Lower lobe of right lung (tissue), 2 donors: ENCODE measurements at regions not wholly inside any gene's neighbourhood (a gene's known extent, or its start where the extent isn't known, plus 50 kb on each side); places are given as distances from the start of the nearest gene placed in this dataset.

ENCODE experiments used
- ATAC-seq, 2 donors: fragments of 200-7000 bp; cut with Tn5 transposase; one replicate each; pipeline ENCODE4 v1.9.1; 2020 to 2022; ENCODE audit warnings: mild to moderate bottlenecking in 2 of 2, moderate library complexity in 2 of 2
- DNase-seq: peaks from one replicate; pipeline ENCODE4 v3.0.0-alpha.2; 2020
- H3K27ac ChIP-seq: fragments of 200-600 bp; one replicate; pipeline ENCODE4 v1.8.0; 2022
- H3K27me3 ChIP-seq: fragments of 200-600 bp; one replicate; pipeline ENCODE4 v1.8.0; 2022; ENCODE audit warnings: low read depth
- H3K36me3 ChIP-seq: fragments of 200-600 bp; one replicate; pipeline ENCODE4 v1.8.0; 2022; ENCODE audit warnings: mild to moderate bottlenecking
- H3K4me1 ChIP-seq: fragments of 200-600 bp; one replicate; pipeline ENCODE4 v1.8.0; 2022
- H3K4me3 ChIP-seq: fragments of 200-600 bp; one replicate; pipeline ENCODE4 v1.8.0; 2022; ENCODE audit warnings: mild to moderate bottlenecking
- H3K9me3 ChIP-seq: fragments of 200-600 bp; one replicate; pipeline ENCODE4 v1.8.0; 2022
- intact Hi-C: fragments of 100-400 bp; cut with DNase I; formaldehyde crosslinking; loops from one replicate; pipeline ENCODE4 v1.11.0; 2022
- TF ChIP-seq, protein P1 (sequence below): fragments of 200-600 bp; IDR thresholded peaks from one replicate; pipeline ENCODE4 v1.8.0; 2022; ENCODE audit warnings: antibody characterized with exemption, mild to moderate bottlenecking
- donor health status: DM: no; HTN: yes; CAD: no; lungs with severe emphysema.

DNA sequence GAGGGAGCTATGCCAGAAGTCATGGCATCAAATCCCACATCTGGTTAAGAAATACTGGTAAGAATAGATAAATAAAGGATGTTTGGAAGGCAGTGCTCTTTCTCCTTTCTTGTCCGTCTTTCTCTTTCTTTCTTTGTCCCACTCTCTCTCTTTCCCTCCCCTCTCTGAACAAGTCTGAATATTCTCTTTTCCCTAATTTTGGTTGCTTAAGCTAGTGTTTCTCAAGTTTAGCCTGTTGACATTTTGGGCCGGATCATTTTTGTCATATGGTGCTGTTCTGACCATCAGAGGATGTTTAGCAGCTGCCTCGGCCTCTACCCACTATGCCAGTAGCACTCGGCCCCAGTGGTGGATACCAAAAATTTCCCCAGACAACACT, 405.3 kb upstream of the C2CD4B start:
- Histone ChIP-seq H3K36me3 (no peaks in the 10 kb centered on the region), H3K27me3 (no peaks in the 10 kb centered on the region), H3K27ac (no peak overlapping the region), H3K9me3 (no peaks in the 10 kb centered on the region), H3K4me3 (no peak overlapping the region), H3K4me1 (peaks cover 12% of the 10 kb centered on the region)
- ATAC-seq (peak in 1 of 2 donors; percentile 24), DNase-seq (no peak)
- TF ChIP-seq, protein P1, sequence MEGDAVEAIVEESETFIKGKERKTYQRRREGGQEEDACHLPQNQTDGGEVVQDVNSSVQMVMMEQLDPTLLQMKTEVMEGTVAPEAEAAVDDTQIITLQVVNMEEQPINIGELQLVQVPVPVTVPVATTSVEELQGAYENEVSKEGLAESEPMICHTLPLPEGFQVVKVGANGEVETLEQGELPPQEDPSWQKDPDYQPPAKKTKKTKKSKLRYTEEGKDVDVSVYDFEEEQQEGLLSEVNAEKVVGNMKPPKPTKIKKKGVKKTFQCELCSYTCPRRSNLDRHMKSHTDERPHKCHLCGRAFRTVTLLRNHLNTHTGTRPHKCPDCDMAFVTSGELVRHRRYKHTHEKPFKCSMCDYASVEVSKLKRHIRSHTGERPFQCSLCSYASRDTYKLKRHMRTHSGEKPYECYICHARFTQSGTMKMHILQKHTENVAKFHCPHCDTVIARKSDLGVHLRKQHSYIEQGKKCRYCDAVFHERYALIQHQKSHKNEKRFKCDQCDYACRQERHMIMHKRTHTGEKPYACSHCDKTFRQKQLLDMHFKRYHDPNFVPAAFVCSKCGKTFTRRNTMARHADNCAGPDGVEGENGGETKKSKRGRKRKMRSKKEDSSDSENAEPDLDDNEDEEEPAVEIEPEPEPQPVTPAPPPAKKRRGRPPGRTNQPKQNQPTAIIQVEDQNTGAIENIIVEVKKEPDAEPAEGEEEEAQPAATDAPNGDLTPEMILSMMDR, result no peak
- intact Hi-C loops, result no loop called here

DNA sequence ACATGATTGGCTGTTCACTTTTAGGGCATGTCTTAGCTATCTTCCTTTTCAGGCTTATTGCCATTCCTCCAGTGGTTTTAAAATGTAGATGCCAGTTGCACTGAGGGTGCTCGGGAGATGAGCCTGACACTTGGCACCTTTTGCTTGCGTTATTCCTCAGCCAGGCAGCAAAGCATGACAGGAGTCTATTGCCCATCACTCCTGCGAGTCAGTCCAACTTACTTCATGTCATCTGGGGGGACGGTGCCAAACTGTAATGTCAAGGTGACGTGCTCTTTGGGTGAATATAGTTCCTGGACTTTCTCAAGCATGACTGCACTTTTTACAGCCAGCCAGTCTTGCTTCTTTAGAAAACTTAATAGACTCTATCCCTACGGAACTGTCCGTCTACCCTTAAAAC, 406.0 kb upstream of the C2CD4B start:
- H3K4me3 ChIP-seq, result no peak overlapping the region
- intact Hi-C loops, result no loop called here
- ATAC-seq (no peak), DNase-seq (no peak)
- no peaks in the 10 kb centered on the region for H3K27me3 ChIP-seq
- H3K27ac ChIP-seq, result no peak overlapping the region
- peaks cover 12% of the 10 kb centered on the region for H3K4me1 ChIP-seq
- no peaks in the 10 kb centered on the region for H3K36me3 ChIP-seq
- no peaks in the 10 kb centered on the region for H3K9me3 ChIP-seq
- TF ChIP-seq, protein P1, result no peak

DNA sequence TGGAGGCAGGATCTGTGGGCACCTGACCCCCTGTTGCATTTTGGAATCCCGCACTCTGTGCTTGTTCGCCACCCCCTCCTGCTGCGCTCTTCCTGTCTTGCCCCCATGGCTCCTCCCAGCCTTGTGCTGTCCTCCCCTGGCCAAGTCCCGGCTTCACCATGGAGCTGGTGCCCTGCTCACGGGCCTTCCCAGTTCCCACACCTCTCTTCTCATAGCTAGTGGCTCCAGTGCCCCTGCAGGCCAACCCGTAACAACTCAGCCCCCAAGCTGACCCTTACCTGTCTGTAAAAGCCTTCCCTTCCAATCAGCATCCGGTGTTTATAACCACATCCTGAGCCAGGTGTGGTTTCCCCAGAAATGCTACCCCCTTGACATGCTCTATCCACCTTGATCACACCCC, 407.7 kb upstream of the C2CD4B start:
- H3K27me3 ChIP-seq, result no peaks in the 10 kb centered on the region

DNA sequence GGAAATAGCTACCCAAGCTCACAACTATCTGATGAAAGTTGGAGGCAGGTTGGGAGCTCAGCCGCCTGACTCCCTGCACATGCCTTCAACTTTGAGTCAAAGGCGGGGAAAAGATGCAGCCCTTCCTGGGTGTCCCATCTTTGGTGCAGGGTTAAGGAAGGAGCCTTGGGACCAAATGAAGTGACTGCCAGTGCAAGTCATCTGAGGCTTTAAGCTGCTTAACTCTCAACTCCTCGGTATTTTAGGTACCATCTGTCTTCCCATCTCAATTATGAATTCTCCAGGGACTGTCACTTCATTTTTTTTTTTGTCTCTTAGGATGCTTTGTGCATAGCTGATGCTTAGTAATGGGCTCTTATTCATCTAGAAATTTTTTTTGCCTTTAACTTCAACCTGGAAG, 408.8 kb upstream of the C2CD4B start:
- TF ChIP-seq, protein P1, result no peak
- no peaks in the 10 kb centered on the region for H3K36me3 ChIP-seq
- peaks cover 12% of the 10 kb centered on the region for H3K4me1 ChIP-seq
- H3K4me3 ChIP-seq, result no peak overlapping the region
- H3K27me3 ChIP-seq, result no peaks in the 10 kb centered on the region
- no peak for ATAC-seq
- no peak overlapping the region for H3K27ac ChIP-seq
- H3K9me3 ChIP-seq, result no peaks in the 10 kb centered on the region
- DNase-seq, result no peak
- intact Hi-C loops, result no loop called here

More for the DNA sequence above, 407.7 kb upstream of the C2CD4B start:
- Histone ChIP-seq H3K4me1 (peaks cover 12% of the 10 kb centered on the region), H3K4me3 (no peak overlapping the region), H3K27ac (no peak overlapping the region), H3K9me3 (no peaks in the 10 kb centered on the region), H3K36me3 (no peaks in the 10 kb centered on the region)
- intact Hi-C loops, result no loop called here
- DNase-seq (no peak), ATAC-seq (no peak)
- TF ChIP-seq, protein P1, result no peak

DNA sequence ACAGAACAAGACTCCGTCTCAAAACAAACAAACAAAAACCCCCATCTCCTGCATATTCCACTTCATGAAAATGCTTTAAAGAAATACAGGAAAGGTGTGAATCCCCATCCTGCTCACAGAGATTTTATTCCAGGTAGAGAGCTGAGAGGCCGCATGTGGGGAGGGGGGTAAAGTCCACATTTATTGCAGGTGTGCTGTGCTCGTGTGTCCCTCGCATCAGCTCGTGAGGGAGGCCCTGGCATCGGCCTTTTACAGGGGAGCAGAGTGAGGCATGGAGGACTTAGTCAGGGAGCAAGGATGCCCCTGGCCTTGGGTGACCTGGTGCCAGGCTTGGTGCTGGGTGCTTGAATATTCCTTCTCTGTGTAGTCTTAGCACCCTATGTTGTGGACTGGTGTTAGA, 413.5 kb upstream of the C2CD4B start:
- Histone ChIP-seq H3K27me3 (no peaks in the 10 kb centered on the region), H3K27ac (no peak overlapping the region), H3K36me3 (no peaks in the 10 kb centered on the region), H3K4me3 (no peak overlapping the region), H3K4me1 (no peaks in the 10 kb centered on the region), H3K9me3 (no peaks in the 10 kb centered on the region)
- ATAC-seq, result no peak
- intact Hi-C loops, result no loop called here
- TF ChIP-seq, protein P1, result no peak
- no peak for DNase-seq

DNA sequence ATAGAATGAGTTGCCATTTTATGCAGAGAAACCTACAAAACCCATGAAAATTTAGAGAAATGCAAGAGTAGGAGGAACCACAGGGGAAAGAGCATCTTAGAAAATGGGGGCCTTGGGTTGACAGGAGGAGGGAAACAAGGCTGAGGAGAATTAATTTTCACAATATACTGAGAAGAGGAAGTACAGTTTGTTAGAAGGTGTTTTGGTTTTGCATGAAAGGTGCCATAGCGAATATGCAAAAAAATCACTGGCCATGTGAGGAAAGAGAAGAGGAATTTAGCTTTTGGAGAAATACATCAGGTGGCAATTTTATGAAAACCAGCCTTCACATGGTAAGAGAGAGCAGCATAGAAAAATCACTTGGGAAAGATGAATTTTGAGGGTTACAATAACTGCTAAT, 413.9 kb upstream of the C2CD4B start:
- TF ChIP-seq, protein P1, result no peak
- Histone ChIP-seq H3K4me1 (no peaks in the 10 kb centered on the region), H3K27ac (no peak overlapping the region), H3K36me3 (no peaks in the 10 kb centered on the region), H3K4me3 (no peak overlapping the region), H3K9me3 (no peaks in the 10 kb centered on the region), H3K27me3 (no peaks in the 10 kb centered on the region)
- intact Hi-C loops, result no loop called here
- ATAC-seq, result no peak
- DNase-seq, result no peak
